GM12891 (cell line): ENCODE measurements at regions not wholly inside any gene's neighbourhood (a gene's known extent, or its start where the extent isn't known, plus 50 kb on each side); places are given as distances from the start of the nearest gene placed in this dataset.

Source experiments
- PAX5 ChIP-seq: IDR thresholded peaks from 2 replicates; pipeline ENCODE4 v1.6.1; 2011; ENCODE audit warnings: low read length, moderate library complexity, mild to moderate bottlenecking; ENCODE audit not compliant: insufficient read depth, severe bottlenecking
- POLR2A ChIP-seq: IDR thresholded peaks from 2 replicates; pipeline ENCODE4 v1.6.1; 2011; ENCODE audit warnings: low read depth, low read length, control low read depth
- POLR2AphosphoS5 ChIP-seq: IDR thresholded peaks from 2 replicates; pipeline ENCODE4 v1.6.1; 2011; ENCODE audit warnings: low read depth, low read length, control low read depth
- POU2F2 ChIP-seq: IDR thresholded peaks from 2 replicates; pipeline ENCODE4 v1.6.1; 2011; ENCODE audit warnings: low read depth, mild to moderate bottlenecking, control low read depth, low read length, moderate library complexity
- SPI1 ChIP-seq: IDR thresholded peaks from 2 replicates; pipeline ENCODE4 v1.6.1; 2011; ENCODE audit warnings: low read depth, low read length, control low read depth
- TAF1 ChIP-seq: IDR thresholded peaks from 2 replicates; pipeline ENCODE4 v1.6.1; 2011; ENCODE audit warnings: low read depth, low read length, control low read depth

GRCh38 chr5:63211448-63212132 is 633.0 kb downstream of the LRRC70 start:
- no peak for TF ChIP-seq POLR2A
- no peak for TF ChIP-seq TAF1
- no peak for TF ChIP-seq POLR2AphosphoS5
- TF ChIP-seq SPI1 = no peak
- TF ChIP-seq PAX5 = no peak
- TF ChIP-seq POU2F2 = no peak
